Stimulated activated CD4-positive, alpha-beta T cell treated with anti-CD3 and anti-CD28 coated beads, TNF-alpha, amount 100 ng/mL, for 24 hours (primary cell): ENCODE measurements at regions not wholly inside any gene's neighbourhood (a gene's known extent, or its start where the extent isn't known, plus 50 kb on each side); places are given as distances from the start of the nearest gene placed in this dataset.
A peak's percentile ranks its signal among the peaks of the same experiment; 100 is the strongest.
"Not testable (repeated sequence)": the region's sequence is repeated elsewhere in the genome, so short reads cannot be mapped to it uniquely, and the experiment has no call there.

Experiments used
- DNase-seq, 3 experiments: peaks; one replicate each; pipeline ENCODE4 v3.0.0-alpha.2; 2020; ENCODE audit warnings: low read depth in 3 of 3

GRCh38 chr10:130261306-130261705 is 125.1 kb downstream of the GLRX3 start:
- DNase-seq, result no peak

- DNase-seq, result no peak
Measured at GRCh38 chr10:130261766-130262165, 125.6 kb downstream of the GLRX3 start.

- DNase-seq, result no peak
Measured at GRCh38 chr10:130263289-130263688, 127.1 kb downstream of the GLRX3 start.

- no peak for DNase-seq
Measured at GRCh38 chr10:130265542-130265941, 129.4 kb downstream of the GLRX3 start.

GRCh38 chr10:130282492-130283218 is 146.5 kb downstream of the GLRX3 start:
- DNase-seq, result no peak

- no peak for DNase-seq
Measured at GRCh38 chr10:130283219-130283545, 147.0 kb downstream of the GLRX3 start.

GRCh38 chr10:130295761-130296160 is 159.6 kb downstream of the GLRX3 start:
- not testable (repeated sequence) for DNase-seq

GRCh38 chr10:130300608-130301020 is 164.4 kb downstream of the GLRX3 start:
- DNase-seq, result peak; percentile 7 to 57 (median 35)

- DNase-seq, result peak; percentile 22 to 71 (median 54)
Measured at GRCh38 chr10:130301021-130301892, 165.1 kb downstream of the GLRX3 start.

GRCh38 chr10:130326954-130327353 is 190.8 kb downstream of the GLRX3 start:
- no peak for DNase-seq

- no peak for DNase-seq
Measured at GRCh38 chr10:130329792-130330191, 193.6 kb downstream of the GLRX3 start.

- no peak for DNase-seq
Measured at GRCh38 chr10:130333185-130333584, 197.0 kb downstream of the GLRX3 start.

- DNase-seq, result no peak
Measured at GRCh38 chr10:130335336-130335735, 199.1 kb downstream of the GLRX3 start.

- no peak for DNase-seq
Measured at GRCh38 chr10:130336617-130337304, 200.6 kb downstream of the GLRX3 start.

GRCh38 chr10:130337305-130337640 is 201.1 kb downstream of the GLRX3 start:
- DNase-seq, result no peak

GRCh38 chr10:130337696-130338635 is 201.8 kb downstream of the GLRX3 start:
- no peak for DNase-seq

GRCh38 chr10:130338636-130339024 is 202.4 kb downstream of the GLRX3 start:
- no peak for DNase-seq

- no peak for DNase-seq
Measured at GRCh38 chr10:130339091-130339490, 202.9 kb downstream of the GLRX3 start.

GRCh38 chr10:130339911-130340310 is 203.7 kb downstream of the GLRX3 start:
- DNase-seq, result no peak

- DNase-seq, result no peak
Measured at GRCh38 chr10:130340816-130341215, 204.6 kb downstream of the GLRX3 start.

- DNase-seq, result peak in 1 of 3 experiments; percentile 9
Measured at GRCh38 chr10:130341356-130341755, 205.2 kb downstream of the GLRX3 start.
